ENCODE measurements at regions not wholly inside any gene's neighbourhood (a gene's known extent, or its start where the extent isn't known, plus 50 kb on each side); places are given as distances from the start of the nearest gene placed in this dataset.
"Not testable (repeated sequence)": the region's sequence is repeated elsewhere in the genome, so short reads cannot be mapped to it uniquely, and the experiment has no call there.

GRCh38 chr13:90835826-90836225 lies 511.7 kb upstream of the MIR17HG start:
- no peaks in the 10 kb centered on the region for H3K27me3 ChIP-seq
- no peak for TF ChIP-seq POLR2A (IDR thresholded peaks at IDR 0.05)
- intact Hi-C loops (cut with DNase I), result no loop called here
- DNase-seq, result no peak
- no peak overlapping the region for H3K27ac ChIP-seq
- no peaks in the 10 kb centered on the region for H3K36me3 ChIP-seq
- H3K4me3 ChIP-seq, result no peak overlapping the region
- H3K9me3 ChIP-seq, result no peaks in the 10 kb centered on the region
- H3K4me1 ChIP-seq, result no peaks in the 10 kb centered on the region

DNA sequence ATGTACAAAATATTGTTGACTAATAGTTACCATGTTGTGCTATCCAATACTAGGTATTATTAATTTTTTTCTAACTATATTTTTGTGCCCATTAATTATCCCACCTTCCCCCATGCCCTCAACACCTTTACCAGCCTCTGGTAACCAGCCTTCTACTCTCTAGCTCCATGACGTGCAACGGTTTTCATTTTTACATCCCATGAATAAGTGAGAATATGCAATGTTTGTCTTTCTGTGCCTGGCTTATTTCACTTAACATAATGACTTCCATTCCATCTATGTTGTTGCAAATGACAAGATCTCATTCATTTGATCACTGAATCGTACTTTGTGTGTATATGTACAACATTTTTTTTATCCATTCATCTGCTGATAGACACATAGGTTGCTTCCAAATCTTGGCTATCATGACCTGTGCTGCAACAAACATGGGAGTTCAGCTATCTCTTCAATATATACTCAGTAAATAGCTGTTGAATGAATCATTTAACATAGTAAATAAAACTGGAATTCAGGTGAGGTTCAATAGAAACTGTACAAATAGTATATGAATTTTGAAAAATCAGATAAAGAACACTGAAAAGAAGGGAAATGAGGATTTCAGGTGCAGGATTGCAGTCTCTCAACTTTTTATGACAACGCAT lies 509.0 kb upstream of the MIR17HG start:
- Histone ChIP-seq H3K4me1 (no peaks in the 10 kb centered on the region), H3K27me3 (no peaks in the 10 kb centered on the region), H3K4me3 (no peak overlapping the region), H3K36me3 (no peaks in the 10 kb centered on the region), H3K9me3 (no peaks in the 10 kb centered on the region), H3K27ac (no peak overlapping the region)
- no peak for TF ChIP-seq POLR2A (IDR thresholded peaks at IDR 0.05)
- no peak for TF ChIP-seq CTCF (IDR thresholded peaks at IDR 0.05)
- no peak for DNase-seq
- WGBS, 2 donors, result 62 to 73% methylated on average over 4 of the region's 4 CpGs
- intact Hi-C loops (cut with DNase I), result no loop called here

GRCh38 chr13:90839061-90839460 lies 508.4 kb upstream of the MIR17HG start:
- Histone ChIP-seq H3K9me3 (no peaks in the 10 kb centered on the region), H3K4me1 (no peaks in the 10 kb centered on the region), H3K4me3 (no peak overlapping the region), H3K36me3 (no peaks in the 10 kb centered on the region), H3K27ac (peak overlapping the region in 1 of 4 donors; percentile 13), H3K27me3 (no peaks in the 10 kb centered on the region)
- intact Hi-C loops (cut with DNase I), result no loop called here
- TF ChIP-seq CTCF (IDR thresholded peaks at IDR 0.05), result no peak
- TF ChIP-seq POLR2A (IDR thresholded peaks at IDR 0.05), result no peak
- DNase-seq, result no peak

- DNase-seq, result no peak
- Histone ChIP-seq H3K4me3 (no peak overlapping the region), H3K36me3 (no peaks in the 10 kb centered on the region), H3K27ac (no peak overlapping the region), H3K4me1 (no peaks in the 10 kb centered on the region), H3K27me3 (no peaks in the 10 kb centered on the region), H3K9me3 (no peaks in the 10 kb centered on the region)
- intact Hi-C loops (cut with DNase I), result no loop called here
- TF ChIP-seq POLR2A (IDR thresholded peaks at IDR 0.05) (no peak), CTCF (IDR thresholded peaks at IDR 0.05) (no peak)
- WGBS, 2 donors, result 63 to 82% methylated on average over 1 of the region's 1 CpG
These were observed 500.6 kb upstream of the MIR17HG start for GRCh38 chr13:90846936-90847335.

GRCh38 chr13:90853666-90854065 lies 493.8 kb upstream of the MIR17HG start:
- H3K4me3 ChIP-seq; H3K36me3 ChIP-seq; DNase-seq; H3K4me1 ChIP-seq; intact Hi-C loops (cut with DNase I); H3K9me3 ChIP-seq; H3K27ac ChIP-seq; H3K27me3 ChIP-seq: not testable (repeated sequence)
- WGBS, 2 donors, result 77 to 78% methylated on average over 10 of the region's 10 CpGs

- Histone ChIP-seq H3K27me3 (no peaks in the 10 kb centered on the region), H3K4me1 (no peaks in the 10 kb centered on the region), H3K27ac (no peak overlapping the region), H3K9me3 (no peaks in the 10 kb centered on the region), H3K36me3 (no peaks in the 10 kb centered on the region), H3K4me3 (no peak overlapping the region)
- TF ChIP-seq POLR2A (IDR thresholded peaks at IDR 0.05) (no peak), CTCF (IDR thresholded peaks at IDR 0.05) (no peak)
- no peak for DNase-seq
- intact Hi-C loops (cut with DNase I), result no loop called here
- WGBS, 2 donors, result 50 to 80% methylated on average over 1 of the region's 1 CpG
These were observed 489.6 kb upstream of the MIR17HG start for GRCh38 chr13:90857921-90858320.

Data from esophagus squamous epithelium (tissue), 5 donors.